Thymus (tissue), 11 donors: ENCODE measurements at regions not wholly inside any gene's neighbourhood (a gene's known extent, or its start where the extent isn't known, plus 50 kb on each side); places are given as distances from the start of the nearest gene placed in this dataset.
"Not testable (repeated sequence)": the region's sequence is repeated elsewhere in the genome, so short reads cannot be mapped to it uniquely, and the experiment has no call there.

Experiments used
- DNase-seq, 9 donors: peaks; one replicate each; pipeline ENCODE4 v3.0.0-alpha.2; 2013; ENCODE audit warnings: low spot score in 9 of 9, low read depth in 6 of 9, missing footprints in 1 of 9
- H3K27ac ChIP-seq, 2 donors: one replicate each; pipeline ENCODE4 v1.5.1; 2013; ENCODE audit warnings: control low read depth in 1 of 2, low read depth in 1 of 2, low read length in 1 of 2, mild to moderate bottlenecking in 1 of 2, moderate library complexity in 1 of 2
- H3K27me3 ChIP-seq, 2 donors: one replicate each; pipeline ENCODE4 v1.5.1; 2013; ENCODE audit warnings: low read length in 1 of 2; ENCODE audit not compliant: control insufficient read depth in 2 of 2, insufficient read depth in 1 of 2
- H3K36me3 ChIP-seq, 2 donors: one replicate each; pipeline ENCODE4 v1.5.1; 2013; ENCODE audit warnings: low read length in 1 of 2, mild to moderate bottlenecking in 1 of 2, moderate library complexity in 1 of 2; ENCODE audit not compliant: control insufficient read depth in 2 of 2, insufficient read depth in 2 of 2
- H3K4me1 ChIP-seq, 2 donors: one replicate each; pipeline ENCODE4 v1.5.1; 2013; ENCODE audit warnings: low read length in 2 of 2; ENCODE audit not compliant: control insufficient read depth in 2 of 2, insufficient read depth in 2 of 2
- H3K4me3 ChIP-seq, 2 donors: one replicate each; pipeline ENCODE4 v1.5.1; 2013; ENCODE audit warnings: low read length in 2 of 2, control low read depth in 1 of 2, mild to moderate bottlenecking in 1 of 2
- H3K9me3 ChIP-seq, 2 donors: one replicate each; pipeline ENCODE4 v1.5.1; 2013; ENCODE audit warnings: low read length in 1 of 2, mild to moderate bottlenecking in 1 of 2; ENCODE audit not compliant: control insufficient read depth in 2 of 2, insufficient read depth in 1 of 2
- WGBS: extraction: QIAGEN DNeasy Blood & Tissue Kit; methylation state at CpG from one replicate; pipeline ENCODE4 v1.1.7; 2013; 5-methylcytosine and 5-hydroxymethylcytosine counted together
- donor health status: healthy.

GRCh38 chr4:112830753-112831386 is 193.9 kb downstream of the LARP7 start:
- Histone ChIP-seq H3K27ac (no peak overlapping the region), H3K4me3 (no peak overlapping the region)
- 97% methylated on average over 23 of the region's 23 CpGs for WGBS

GRCh38 chr4:112832493-112832892 is 195.6 kb downstream of the LARP7 start:
- no peaks in the 10 kb centered on the region for H3K36me3 ChIP-seq
- H3K4me1 ChIP-seq, result no peaks in the 10 kb centered on the region
- peaks cover 0 to 6% of the 10 kb centered on the region in 2 donors for H3K9me3 ChIP-seq
- no peaks in the 10 kb centered on the region for H3K27me3 ChIP-seq
- H3K27ac ChIP-seq, result no peak overlapping the region
- no peak overlapping the region for H3K4me3 ChIP-seq
- no peak for DNase-seq

More at GRCh38 chr4:112830753-112831386, 193.9 kb downstream of the LARP7 start:
- no peaks in the 10 kb centered on the region for H3K27me3 ChIP-seq
- H3K4me1 ChIP-seq, result no peaks in the 10 kb centered on the region
- no peaks in the 10 kb centered on the region for H3K36me3 ChIP-seq
- no peak for DNase-seq
- peaks cover 0 to 3% of the 10 kb centered on the region in 2 donors for H3K9me3 ChIP-seq

GRCh38 chr4:112836895-112837294 is 200.0 kb downstream of the LARP7 start:
- WGBS, result 87% methylated on average over 1 of the region's 1 CpG
- Histone ChIP-seq H3K36me3 (no peaks in the 10 kb centered on the region), H3K27me3 (no peaks in the 10 kb centered on the region), H3K4me3 (no peak overlapping the region), H3K9me3 (peaks cover 0 to 3% of the 10 kb centered on the region in 2 donors), H3K27ac (no peak overlapping the region), H3K4me1 (no peaks in the 10 kb centered on the region)
- DNase-seq, result no peak

- H3K9me3 ChIP-seq, DNase-seq, H3K36me3 ChIP-seq, H3K4me3 ChIP-seq, H3K27me3 ChIP-seq, H3K27ac ChIP-seq, H3K4me1 ChIP-seq: not testable (repeated sequence)
- 89% methylated on average over 1 of the region's 1 CpG for WGBS
These were observed 201.1 kb downstream of the LARP7 start for GRCh38 chr4:112838015-112838414.

- Histone ChIP-seq H3K4me1 (no peaks in the 10 kb centered on the region), H3K27me3 (no peaks in the 10 kb centered on the region), H3K9me3 (peaks cover 0 to 3% of the 10 kb centered on the region in 2 donors), H3K4me3 (no peak overlapping the region), H3K27ac (no peak overlapping the region), H3K36me3 (no peaks in the 10 kb centered on the region)
- no peak for DNase-seq
These were observed 203.1 kb downstream of the LARP7 start for GRCh38 chr4:112840061-112840460.

- H3K36me3 ChIP-seq, result no peaks in the 10 kb centered on the region
- no peak for DNase-seq
- no peaks in the 10 kb centered on the region for H3K4me1 ChIP-seq
- no peaks in the 10 kb centered on the region for H3K27me3 ChIP-seq
- H3K4me3 ChIP-seq, result no peak overlapping the region
- peaks cover 0 to 3% of the 10 kb centered on the region in 2 donors for H3K9me3 ChIP-seq
- 92% methylated on average over 1 of the region's 1 CpG for WGBS
- H3K27ac ChIP-seq, result no peak overlapping the region
These were observed 203.7 kb downstream of the LARP7 start for GRCh38 chr4:112840619-112841018.

GRCh38 chr4:112842513-112842912 is 205.6 kb downstream of the LARP7 start:
- H3K27me3 ChIP-seq, result no peaks in the 10 kb centered on the region
- 95% methylated on average over 10 of the region's 10 CpGs for WGBS

GRCh38 chr4:112845386-112845785 is 204.1 kb upstream of the ANK2 start:
- Histone ChIP-seq H3K36me3 (no peaks in the 10 kb centered on the region), H3K9me3 (no peaks in the 10 kb centered on the region), H3K27me3 (no peaks in the 10 kb centered on the region), H3K4me3 (no peak overlapping the region), H3K4me1 (no peaks in the 10 kb centered on the region), H3K27ac (no peak overlapping the region)
- WGBS, result 86% methylated on average over 3 of the region's 3 CpGs
- DNase-seq, result no peak

More at GRCh38 chr4:112842513-112842912, 205.6 kb downstream of the LARP7 start:
- H3K27ac ChIP-seq, result no peak overlapping the region
- H3K36me3 ChIP-seq, result no peaks in the 10 kb centered on the region
- no peak overlapping the region for H3K4me3 ChIP-seq
- H3K9me3 ChIP-seq, result no peaks in the 10 kb centered on the region
- DNase-seq, result no peak
- no peaks in the 10 kb centered on the region for H3K4me1 ChIP-seq

- no peak for DNase-seq
- H3K27ac ChIP-seq, result no peak overlapping the region
- no peak overlapping the region for H3K4me3 ChIP-seq
- no peaks in the 10 kb centered on the region for H3K27me3 ChIP-seq
- WGBS, result 93% methylated on average over 4 of the region's 4 CpGs
- no peaks in the 10 kb centered on the region for H3K4me1 ChIP-seq
- H3K9me3 ChIP-seq, result no peaks in the 10 kb centered on the region
- H3K36me3 ChIP-seq, result no peaks in the 10 kb centered on the region
These were observed 202.4 kb upstream of the ANK2 start for GRCh38 chr4:112847045-112847444.
